Heart left ventricle (tissue), 16 donors: ENCODE measurements at regions not wholly inside any gene's neighbourhood (a gene's known extent, or its start where the extent isn't known, plus 50 kb on each side); places are given as distances from the start of the nearest gene placed in this dataset.

ENCODE experiments used
- ATAC-seq, 4 donors: fragments of 200-7000 bp; cut with Tn5 transposase; one replicate each; pipeline ENCODE4 v1.9.1; 2020 to 2022; ENCODE audit warnings: moderate library complexity in 4 of 4, mild to moderate bottlenecking in 3 of 4, moderate number of reproducible peaks in 1 of 4
- DNase-seq, 5 donors: peaks; one replicate each; pipeline ENCODE4 v3.0.0-alpha.2; 2020
- H3K27ac ChIP-seq, 12 donors: fragments of 200-600 bp; sonication (generic) in 4 of 12; one replicate each; pipeline versions ENCODE4 v1.5.0 to v1.8.0; 2016 to 2022; ENCODE audit warnings: mild to moderate bottlenecking in 2 of 12
- H3K27me3 ChIP-seq, 9 donors: fragments of 200-600 bp; sonication (generic) in 2 of 9; one replicate each; pipeline versions ENCODE4 v1.5.1 to v1.8.0; 2016 to 2022; ENCODE audit warnings: mild to moderate bottlenecking in 3 of 9
- H3K36me3 ChIP-seq, 9 donors: fragments of 200-600 bp; sonication (generic) in 2 of 9; one replicate each; pipeline versions ENCODE4 v1.5.0 to v1.8.0; 2018 to 2022; ENCODE audit warnings: mild to moderate bottlenecking in 2 of 9
- H3K4me1 ChIP-seq, 12 donors: fragments of 200-600 bp; sonication (generic) in 4 of 12; one replicate each; pipeline versions ENCODE4 v1.5.0 to v1.8.0; 2016 to 2022; ENCODE audit warnings: mild to moderate bottlenecking in 3 of 12
- H3K4me3 ChIP-seq, 12 donors: fragments of 200-600 bp; sonication (generic) in 4 of 12; one replicate each; pipeline versions ENCODE4 v1.5.0 to v1.8.0; 2017 to 2022; ENCODE audit warnings: mild to moderate bottlenecking in 9 of 12, moderate library complexity in 4 of 12
- H3K9me3 ChIP-seq, 12 donors: fragments of 200-600 bp; sonication (generic) in 4 of 12; one replicate each; pipeline versions ENCODE4 v1.5.0 to v1.8.0; 2016 to 2022; ENCODE audit warnings: mild to moderate bottlenecking in 1 of 12
- POLR2A ChIP-seq, 2 donors: fragments of 450-650 bp; IDR thresholded peaks; one replicate each; pipeline ENCODE4 v1.6.1; 2017; ENCODE audit warnings: antibody characterized with exemption in 2 of 2, mild to moderate bottlenecking in 2 of 2, moderate library complexity in 2 of 2
- WGBS, 4 donors: extraction: QIAGEN DNeasy Blood & Tissue Kit in 2 of 4; methylation state at CpG; one replicate each; pipeline versions ENCODE4 v1.1.5 to v1.1.7; 2013 to 2018; 5-methylcytosine and 5-hydroxymethylcytosine counted together
- intact Hi-C, 10 donors: fragments of 100-400 bp; cut with DNase I; formaldehyde crosslinking; loops; one replicate each; pipeline versions ENCODE4 v1.11.1 to v1.14.2; 2022
- TF ChIP-seq, protein P1 (sequence below), 12 donors: fragments of 200-600 bp; sonication (generic) in 4 of 12; IDR thresholded peaks; one replicate each; pipeline versions ENCODE4 v1.5.0 to v1.8.0; 2018 to 2022; ENCODE audit warnings: antibody characterized with exemption in 12 of 12, mild to moderate bottlenecking in 5 of 12
- donor health status: ischemic (EF 13 %, LVEDD 7.1; RV severe dilation, severe dysfunction).
- donor health status: healthy with polysubstance abuse.
- donor health status: DM: no; HTN: yes; CAD: no.
- donor health status: DM: no; HTN: no; CAD: no.
- donor health status: ischemic (EF 25% LVEDD 6.9; RV normal size, moderate dysfunction).
- donor health status: ischemic (EF 25% LVEDD 5.7; RV mildly dilated, moderate dysfunction).
- donor health status: healthy.
- donor health status: DM: yes; HTN: yes; CAD: no.
- donor health status: ischemic (EF 35%, LVEDD 5.7; RV mildly dilated, moderate dysfunction).
- donor health status: nonischemic (EF 11% LVEDD 7.7; RV severe dilation, severe dysfunction).
- donor health status: DM: yes; HTN: yes; CAD: no.
- donor health status: PGD.
- donor health status: ischemic (EF 29% LVEDD 5.4; RV normal size, mild dysfunction).
- donor health status: nonischemic (EF 23%, LVEDD 6.1; RV moderate dilation, normal function).

DNA sequence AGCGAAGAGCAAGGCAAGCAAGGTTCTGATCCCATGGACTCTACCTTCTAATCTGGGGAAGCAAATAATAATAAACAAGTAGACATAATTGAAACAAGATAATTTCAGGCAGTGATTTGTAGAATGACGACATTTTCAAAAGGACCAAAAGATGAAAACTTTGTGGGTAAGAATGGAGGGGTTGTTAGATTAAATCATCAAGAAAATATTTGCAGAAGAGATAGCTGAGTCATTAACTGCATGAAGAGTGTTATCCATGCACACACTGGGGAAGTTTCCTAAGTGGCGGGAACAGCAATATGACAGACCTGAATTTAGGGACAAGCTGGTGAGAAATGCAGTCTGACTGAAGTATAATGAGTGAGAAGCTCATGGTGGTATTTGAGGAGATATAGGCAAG, 583.1 kb upstream of the RGS18 start:
- DNase-seq (no peak), ATAC-seq (no peak)
- no peak overlapping the region for H3K27ac ChIP-seq
- peaks cover 0 to under 1% (median 0%) of the 10 kb centered on the region in 12 donors for H3K9me3 ChIP-seq
- no peak overlapping the region for H3K4me3 ChIP-seq
- intact Hi-C loops = no loop called here
- no peaks in the 10 kb centered on the region for H3K27me3 ChIP-seq
- no peaks in the 10 kb centered on the region for H3K36me3 ChIP-seq
- 74 to 86% (median 78%) methylated on average over 3 of the region's 3 CpGs for WGBS, 4 donors
- TF ChIP-seq POLR2A (IDR thresholded peaks at IDR 0.05) = no peak
- TF ChIP-seq, protein P1, sequence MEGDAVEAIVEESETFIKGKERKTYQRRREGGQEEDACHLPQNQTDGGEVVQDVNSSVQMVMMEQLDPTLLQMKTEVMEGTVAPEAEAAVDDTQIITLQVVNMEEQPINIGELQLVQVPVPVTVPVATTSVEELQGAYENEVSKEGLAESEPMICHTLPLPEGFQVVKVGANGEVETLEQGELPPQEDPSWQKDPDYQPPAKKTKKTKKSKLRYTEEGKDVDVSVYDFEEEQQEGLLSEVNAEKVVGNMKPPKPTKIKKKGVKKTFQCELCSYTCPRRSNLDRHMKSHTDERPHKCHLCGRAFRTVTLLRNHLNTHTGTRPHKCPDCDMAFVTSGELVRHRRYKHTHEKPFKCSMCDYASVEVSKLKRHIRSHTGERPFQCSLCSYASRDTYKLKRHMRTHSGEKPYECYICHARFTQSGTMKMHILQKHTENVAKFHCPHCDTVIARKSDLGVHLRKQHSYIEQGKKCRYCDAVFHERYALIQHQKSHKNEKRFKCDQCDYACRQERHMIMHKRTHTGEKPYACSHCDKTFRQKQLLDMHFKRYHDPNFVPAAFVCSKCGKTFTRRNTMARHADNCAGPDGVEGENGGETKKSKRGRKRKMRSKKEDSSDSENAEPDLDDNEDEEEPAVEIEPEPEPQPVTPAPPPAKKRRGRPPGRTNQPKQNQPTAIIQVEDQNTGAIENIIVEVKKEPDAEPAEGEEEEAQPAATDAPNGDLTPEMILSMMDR (IDR thresholded peaks at IDR 0.05) = no peak
- no peaks in the 10 kb centered on the region for H3K4me1 ChIP-seq

GRCh38 chr1:191575746-191576145, 582.5 kb upstream of the RGS18 start:
- Histone ChIP-seq H3K36me3 (no peaks in the 10 kb centered on the region), H3K9me3 (peaks cover 0 to 5% (median 0%) of the 10 kb centered on the region in 12 donors), H3K27me3 (no peaks in the 10 kb centered on the region), H3K4me1 (no peaks in the 10 kb centered on the region), H3K4me3 (no peak overlapping the region), H3K27ac (no peak overlapping the region)
- WGBS, 4 donors = 63 to 72% (median 70%) methylated on average over 3 of the region's 3 CpGs
- no peak for TF ChIP-seq POLR2A (IDR thresholded peaks at IDR 0.05)
- TF ChIP-seq, protein P1 (IDR thresholded peaks at IDR 0.05) = no peak
- DNase-seq (no peak), ATAC-seq (no peak)
- intact Hi-C loops = no loop called here

GRCh38 chr1:191577213-191577612, 581.0 kb upstream of the RGS18 start:
- TF ChIP-seq, protein P1 (IDR thresholded peaks at IDR 0.05) = no peak
- no peak for TF ChIP-seq POLR2A (IDR thresholded peaks at IDR 0.05)
- WGBS, 4 donors = 73 to 83% (median 81%) methylated on average over 4 of the region's 4 CpGs

DNA sequence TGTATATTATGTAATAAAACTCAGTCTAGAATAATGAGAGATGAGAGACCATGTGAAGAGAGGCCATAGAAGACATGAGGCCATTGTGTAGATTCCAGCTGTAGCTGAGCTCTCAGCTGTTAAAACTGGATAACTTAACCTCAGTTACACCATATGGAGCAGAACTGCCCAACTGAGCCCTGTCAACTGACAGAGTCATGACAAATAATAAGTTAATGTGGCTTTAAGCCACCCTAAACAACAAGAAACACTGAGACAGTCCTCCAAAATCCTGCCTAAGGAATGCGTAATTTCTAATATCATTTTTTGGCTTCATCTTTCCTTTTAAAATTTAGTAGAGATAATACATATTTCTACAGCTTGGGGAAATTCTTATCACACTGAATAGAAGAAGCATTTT, 580.0 kb upstream of the RGS18 start:
- Histone ChIP-seq H3K27me3 (no peaks in the 10 kb centered on the region), H3K36me3 (no peaks in the 10 kb centered on the region), H3K4me1 (no peaks in the 10 kb centered on the region), H3K4me3 (peak overlapping the region in 3 of 12 donors; percentile 8 to 20 (median 10)), H3K27ac (peak overlapping the region in 3 of 12 donors; percentile 11 to 36 (median 32)), H3K9me3 (peaks cover 0 to 5% (median 0%) of the 10 kb centered on the region in 12 donors)
- intact Hi-C loops = no loop called here
- ATAC-seq (peak in 1 of 4 donors; percentile 32), DNase-seq (no peak)
- WGBS, 4 donors = 66 to 82% (median 76%) methylated on average over 1 of the region's 1 CpG
- TF ChIP-seq, protein P1 (IDR thresholded peaks at IDR 0.05) = no peak
- no peak for TF ChIP-seq POLR2A (IDR thresholded peaks at IDR 0.05)

More at GRCh38 chr1:191577213-191577612, 581.0 kb upstream of the RGS18 start:
- ATAC-seq = no peak
- no peak overlapping the region for H3K4me3 ChIP-seq
- H3K4me1 ChIP-seq = no peaks in the 10 kb centered on the region
- peaks cover 0 to 5% (median 0%) of the 10 kb centered on the region in 12 donors for H3K9me3 ChIP-seq
- intact Hi-C loops = no loop called here
- no peaks in the 10 kb centered on the region for H3K36me3 ChIP-seq
- H3K27me3 ChIP-seq = no peaks in the 10 kb centered on the region
- DNase-seq = no peak
- no peak overlapping the region for H3K27ac ChIP-seq
